HG03196 (cell line): ENCODE measurements at regions not wholly inside any gene's neighbourhood (a gene's known extent, or its start where the extent isn't known, plus 50 kb on each side); places are given as distances from the start of the nearest gene placed in this dataset.

ENCODE experiments used
- ATAC-seq: cut with Tn5 transposase; IDR thresholded peaks from one replicate; pipeline ENCODE4 v1.9.1; 2021; ENCODE audit not compliant: unreplicated experiment

DNA sequence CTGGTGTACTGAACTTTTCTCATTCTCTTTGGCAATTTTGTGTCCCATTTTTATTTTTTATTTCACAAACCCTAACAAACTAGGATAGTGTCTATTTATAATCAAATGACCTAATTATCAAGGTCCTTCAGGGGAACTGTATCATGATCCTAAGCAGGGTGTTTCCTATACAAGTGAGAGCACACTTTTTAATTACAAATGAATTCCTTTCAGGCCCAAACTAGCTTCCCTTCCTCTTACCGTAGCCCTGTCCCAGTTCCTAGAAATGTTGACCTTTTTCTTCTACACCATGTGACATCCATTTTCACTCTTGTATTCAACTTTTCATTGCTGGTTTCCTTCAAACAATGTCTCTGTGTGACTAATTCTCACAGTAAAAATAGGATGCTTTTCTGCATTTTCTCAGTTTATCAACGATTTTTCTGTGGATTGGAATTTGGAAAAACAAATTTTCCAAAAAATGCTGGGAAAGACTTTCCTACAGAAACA is 411.4 kb downstream of the CCDC91 start:
- ATAC-seq = no peak

DNA sequence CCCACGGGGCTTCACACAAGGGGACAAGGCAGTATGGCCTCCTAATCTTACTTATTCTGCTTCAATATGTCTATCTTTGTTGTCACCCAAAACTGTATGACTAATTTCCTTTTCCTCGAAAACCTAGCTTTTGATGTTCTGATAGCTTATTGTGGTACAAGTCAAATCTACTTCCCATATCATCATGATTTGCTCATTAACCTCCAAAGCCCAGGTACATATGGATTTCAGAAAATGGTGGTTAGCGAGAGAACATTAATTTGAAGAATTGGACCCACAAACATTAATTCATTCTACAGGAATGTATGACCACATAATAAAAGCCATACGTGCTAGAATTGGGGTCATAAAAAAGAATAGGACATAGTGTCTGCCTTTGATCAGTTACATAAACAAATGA is 412.5 kb downstream of the CCDC91 start:
- ATAC-seq = no peak

- no peak for ATAC-seq
These were observed 413.0 kb downstream of the CCDC91 start for GRCh38 chr12:28603239-28603638.

GRCh38 chr12:28603801-28604200 is 413.5 kb downstream of the CCDC91 start:
- ATAC-seq = no peak

DNA sequence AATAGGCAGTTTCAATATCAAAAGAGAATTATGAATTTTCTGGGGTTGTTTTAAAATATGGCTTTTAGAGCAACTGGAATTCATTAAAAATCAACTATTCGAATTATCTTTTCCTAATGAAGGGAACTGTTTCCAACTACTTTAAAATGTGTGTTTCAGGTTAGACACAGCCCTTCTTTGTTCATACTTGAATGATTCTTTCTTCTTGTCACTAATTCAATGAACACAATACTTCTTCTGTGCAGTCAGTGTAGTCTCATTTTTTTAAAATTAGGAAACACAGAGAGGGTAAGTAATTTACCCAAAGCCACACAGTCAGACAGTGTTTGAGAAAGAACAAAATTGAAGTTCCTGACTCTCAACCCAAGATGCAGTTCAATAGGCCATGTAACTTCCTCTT is 414.0 kb downstream of the CCDC91 start:
- no peak for ATAC-seq

GRCh38 chr12:28606967-28607557 is 416.8 kb downstream of the CCDC91 start:
- no peak for ATAC-seq

DNA sequence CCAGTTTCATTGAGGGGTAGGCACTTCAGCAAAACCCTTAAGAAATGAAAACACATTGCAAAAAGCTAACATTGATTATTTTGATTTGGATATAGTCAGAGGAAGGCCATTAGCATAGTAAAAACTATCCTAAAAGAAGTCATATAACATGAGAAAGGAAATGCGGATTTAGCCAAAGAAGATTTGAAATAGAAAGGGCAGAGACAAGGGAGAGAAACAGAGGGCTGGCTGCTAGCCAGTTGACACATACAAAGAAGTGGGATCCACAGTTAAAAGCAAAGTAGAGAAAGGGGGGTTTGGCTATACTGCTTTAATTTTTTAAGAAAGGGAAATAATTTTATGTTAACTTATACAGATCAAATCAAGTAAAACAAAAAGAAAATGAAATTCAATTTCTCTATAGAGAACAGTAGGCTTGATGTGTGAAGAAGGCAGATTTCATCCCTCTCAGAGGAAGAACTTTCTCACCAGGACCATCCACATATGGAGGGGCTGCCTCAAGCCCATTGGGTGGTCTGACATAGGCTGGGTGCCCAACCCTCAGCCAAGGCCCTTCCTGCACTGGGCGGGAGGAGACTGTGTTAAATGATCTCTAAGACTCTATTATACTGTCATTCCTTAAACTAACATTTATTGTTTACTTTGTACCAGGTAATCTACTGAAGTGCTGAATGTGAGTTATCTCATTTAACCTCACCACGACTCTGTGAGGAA is 420.3 kb downstream of the CCDC91 start:
- no peak for ATAC-seq

GRCh38 chr12:28611115-28611435 is 420.8 kb downstream of the CCDC91 start:
- ATAC-seq = no peak

DNA sequence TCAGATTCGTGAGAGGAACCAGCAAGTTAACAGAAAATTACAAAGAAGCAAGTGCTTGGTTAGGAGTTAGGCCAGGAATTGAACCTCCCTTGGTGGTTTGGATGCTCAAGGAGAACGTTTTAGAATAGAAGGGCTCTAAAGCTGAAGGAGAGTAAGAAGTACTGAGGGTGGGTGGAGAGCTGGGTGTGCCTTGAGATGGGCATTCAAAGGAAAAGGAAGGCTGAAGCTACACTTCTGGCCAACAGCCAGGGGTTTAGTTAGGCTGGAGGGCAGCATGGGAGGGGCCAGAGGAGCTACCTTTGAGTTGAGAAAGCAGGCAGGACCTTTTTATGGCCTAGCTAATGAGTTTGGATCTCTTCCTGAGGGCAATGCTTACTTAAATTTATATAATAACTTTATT is 421.2 kb downstream of the CCDC91 start:
- no peak for ATAC-seq

- no peak for ATAC-seq
These were observed 427.9 kb downstream of the CCDC91 start for GRCh38 chr12:28618171-28618570.

GRCh38 chr12:28618772-28619171 is 428.5 kb downstream of the CCDC91 start:
- ATAC-seq = no peak

GRCh38 chr12:28620281-28620680 is 430.0 kb downstream of the CCDC91 start:
- ATAC-seq = no peak

- ATAC-seq = no peak
These were observed 432.1 kb downstream of the CCDC91 start for GRCh38 chr12:28622406-28622805.

- ATAC-seq = no peak
These were observed 436.2 kb downstream of the CCDC91 start for GRCh38 chr12:28626504-28626903.

GRCh38 chr12:28629691-28630090 is 439.4 kb downstream of the CCDC91 start:
- ATAC-seq = no peak

- no peak for ATAC-seq
These were observed 441.6 kb downstream of the CCDC91 start for GRCh38 chr12:28631831-28632230.

DNA sequence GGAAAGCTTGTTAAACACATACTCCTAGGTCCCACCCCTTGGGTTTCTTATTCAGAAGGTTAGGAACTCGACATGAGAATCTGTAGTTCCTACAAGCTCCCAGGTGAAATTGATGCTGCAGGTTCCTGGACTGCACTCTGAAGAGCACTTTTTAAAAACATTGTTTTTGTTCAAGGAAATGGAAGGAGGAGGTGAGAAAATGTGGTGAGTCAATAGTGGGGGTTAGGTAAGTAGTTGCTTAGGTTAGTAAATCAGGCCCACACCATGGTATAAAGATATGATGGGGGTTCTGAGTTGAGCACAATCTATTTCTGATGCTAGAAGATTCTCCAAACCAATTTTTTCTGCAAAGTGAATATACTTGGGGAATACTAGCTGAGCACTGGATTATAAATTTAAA is 450.3 kb downstream of the CCDC91 start:
- ATAC-seq = no peak

DNA sequence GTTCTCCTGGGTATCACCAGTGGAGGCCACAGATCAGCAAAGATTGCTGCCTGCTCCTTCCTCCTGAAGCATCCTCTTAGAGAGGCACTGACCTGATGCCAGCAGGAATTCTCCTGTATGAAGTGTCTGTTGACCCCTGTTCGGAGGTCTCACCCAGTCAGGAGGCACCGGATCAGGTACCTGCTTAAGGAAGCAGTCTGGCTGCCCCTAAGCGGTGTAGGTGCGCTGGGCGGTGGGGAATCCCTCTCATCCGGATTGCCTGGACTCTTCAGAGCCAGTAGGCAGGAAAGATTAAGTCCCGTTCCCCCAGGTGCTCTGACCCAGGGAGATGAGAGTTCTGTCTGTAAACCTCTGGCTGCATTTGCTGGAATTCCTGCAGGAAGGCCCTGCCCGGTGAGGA is 455.2 kb downstream of the CCDC91 start:
- no peak for ATAC-seq

- no peak for ATAC-seq
These were observed 455.6 kb downstream of the CCDC91 start for GRCh38 chr12:28645891-28646290.

- no peak for ATAC-seq
These were observed 460.6 kb downstream of the CCDC91 start for GRCh38 chr12:28650906-28651305.

GRCh38 chr12:28652239-28652638 is 462.0 kb downstream of the CCDC91 start:
- no peak for ATAC-seq

DNA sequence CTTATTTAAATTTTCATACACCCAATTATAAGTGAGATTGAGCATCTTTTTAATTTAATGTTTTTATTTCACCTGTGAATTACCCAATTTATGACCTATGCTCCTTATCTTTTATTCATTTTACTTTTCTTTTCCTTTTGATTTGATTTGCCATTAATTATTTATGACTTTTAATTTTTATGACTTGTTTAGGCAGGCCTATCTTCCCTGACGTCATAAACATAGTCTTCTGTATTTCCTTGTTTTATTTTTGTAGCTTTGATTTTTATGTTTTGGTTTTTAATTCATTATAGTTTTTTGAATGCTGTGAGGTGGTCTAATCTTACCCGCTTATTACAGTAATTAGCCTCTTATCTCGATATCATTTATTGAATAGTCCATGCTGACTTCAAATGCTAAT is 467.1 kb upstream of the FAR2 start:
- ATAC-seq = no peak

GRCh38 chr12:28683366-28683765 is 465.7 kb upstream of the FAR2 start:
- ATAC-seq = no peak
